Ovary (tissue), 7 donors: ENCODE measurements at regions not wholly inside any gene's neighbourhood (a gene's known extent, or its start where the extent isn't known, plus 50 kb on each side); places are given as distances from the start of the nearest gene placed in this dataset.

ENCODE experiments used
- DNase-seq, 5 donors: peaks; one replicate each; pipeline ENCODE4 v3.0.0-alpha.2; 2019 to 2020
- H3K27ac ChIP-seq, 2 donors: fragments of 200-600 bp; one replicate each; pipeline versions ENCODE4 v1.5.1 to v1.8.0; 2019 to 2022
- H3K27me3 ChIP-seq: fragments of 200-600 bp; one replicate; pipeline ENCODE4 v1.8.0; 2022
- H3K36me3 ChIP-seq: fragments of 200-600 bp; sonication (generic); one replicate; pipeline ENCODE4 v1.5.1; 2019
- H3K4me1 ChIP-seq: one replicate; pipeline ENCODE4 v1.8.1; 2013; ENCODE audit warnings: mild to moderate bottlenecking, moderate library complexity; ENCODE audit not compliant: insufficient read depth
- H3K4me3 ChIP-seq: fragments of 200-600 bp; sonication (generic); one replicate; pipeline ENCODE4 v1.5.1; 2017
- H3K9me3 ChIP-seq, 2 donors: fragments of 200-600 bp in 1 of 2; sonication (generic) in 1 of 2; one replicate each; pipeline versions ENCODE4 v1.5.1 to v1.8.1; 2013 to 2019; ENCODE audit warnings: mild to moderate bottlenecking in 1 of 2, moderate library complexity in 1 of 2
- CTCF ChIP-seq, 3 donors: fragments of 450-650 bp in 2 of 3; fragments of 200-600 bp in 1 of 3; IDR thresholded peaks; one replicate each; pipeline versions ENCODE4 v1.5.1 to v1.8.0; 2016 to 2022; ENCODE audit warnings: antibody characterized with exemption in 3 of 3, mild to moderate bottlenecking in 1 of 3
- EP300 ChIP-seq: sonication (generic); formaldehyde crosslinking; IDR thresholded peaks from one replicate; pipeline ENCODE4 v1.6.1; 2017; ENCODE audit warnings: antibody characterized with exemption
- POLR2A ChIP-seq: fragments of 450-650 bp; IDR thresholded peaks from one replicate; pipeline ENCODE4 v1.6.1; 2017; ENCODE audit warnings: antibody characterized with exemption, mild to moderate bottlenecking, moderate library complexity
- WGBS, 3 donors: extraction: QIAGEN DNeasy Blood & Tissue Kit in 1 of 3; methylation state at CpG; one replicate each; pipeline versions ENCODE4 v1.1.5 to v1.1.7; 2013 to 2017; 5-methylcytosine and 5-hydroxymethylcytosine counted together
- intact Hi-C, 4 donors: fragments of 100-400 bp; cut with DNase I; formaldehyde crosslinking; loops; one replicate each; pipeline versions ENCODE4 v1.11.0 to v1.15.1; 2022 to 2023
- donor health status: DM: no; HTN: no; CAD: no; lungs with moderate emphysema.
- donor health status: DM: no; HTN: no; CAD: no.
- donor health status: Bipolar disorder and iron deficiency.
- donor health status: DM: no; HTN: no; CAD: no.
- donor health status: DM: yes; HTN: yes; CAD: no.

DNA sequence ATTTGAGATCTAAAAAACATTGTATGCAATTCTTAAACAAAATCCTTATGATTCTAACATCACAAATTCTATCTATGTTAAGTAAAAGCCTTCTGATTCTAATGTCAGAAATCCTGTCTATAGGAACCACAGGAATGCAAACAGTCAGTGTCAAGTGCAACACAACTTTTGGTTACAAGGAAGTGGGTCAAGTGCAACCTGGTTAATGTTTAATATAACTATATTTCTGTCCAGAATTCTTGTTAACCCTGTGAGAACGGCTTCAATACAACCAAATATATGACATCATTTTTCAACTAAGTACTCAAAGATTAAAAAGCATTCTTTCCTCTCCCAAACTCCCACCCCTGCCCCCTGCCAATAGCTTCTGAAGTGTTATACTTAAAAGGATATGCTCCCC lies 107.9 kb upstream of the PLEKHA5 start:
- 38 to 70% (median 54%) methylated on average over 1 of the region's 1 CpG for WGBS, 3 donors
- Histone ChIP-seq H3K4me1 (no peaks in the 10 kb centered on the region), H3K27ac (no peak overlapping the region), H3K4me3 (no peak overlapping the region), H3K36me3 (no peaks in the 10 kb centered on the region), H3K9me3 (no peaks in the 10 kb centered on the region), H3K27me3 (no peaks in the 10 kb centered on the region)
- intact Hi-C loops, result no loop called here
- DNase-seq, result no peak
- TF ChIP-seq POLR2A, result no peak
- no peak for TF ChIP-seq CTCF (IDR thresholded peaks at IDR 0.05)
- TF ChIP-seq EP300, result no peak

- Histone ChIP-seq H3K36me3 (no peaks in the 10 kb centered on the region), H3K4me3 (no peak overlapping the region), H3K9me3 (no peaks in the 10 kb centered on the region), H3K27me3 (no peaks in the 10 kb centered on the region), H3K27ac (no peak overlapping the region), H3K4me1 (no peaks in the 10 kb centered on the region)
- TF ChIP-seq POLR2A (no peak), EP300 (no peak), CTCF (IDR thresholded peaks at IDR 0.05) (no peak)
- no peak for DNase-seq
- 88 to 91% (median 89%) methylated on average over 5 of the region's 5 CpGs for WGBS, 3 donors
- intact Hi-C loops, result no loop called here
Measured at GRCh38 chr12:19025582-19025981, 104.0 kb upstream of the PLEKHA5 start.

DNA sequence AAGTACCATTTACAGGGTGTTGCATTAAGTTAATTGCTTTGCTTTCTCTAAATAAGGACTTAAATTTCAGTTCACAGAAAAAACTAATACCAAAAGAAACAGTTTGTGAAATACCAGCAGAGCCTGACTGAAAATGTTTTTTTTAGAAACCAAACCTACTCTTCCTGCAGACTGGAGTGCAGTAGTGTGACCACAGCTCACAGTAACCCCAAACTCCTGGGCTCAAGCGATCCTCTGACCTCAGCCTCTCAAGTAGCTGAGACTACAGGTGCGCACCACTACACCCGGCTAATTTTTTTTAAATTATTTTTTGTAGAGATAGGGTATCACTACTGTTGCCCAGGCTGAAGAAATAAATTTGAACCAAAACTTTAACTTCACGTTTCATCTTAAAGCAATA lies 103.5 kb upstream of the PLEKHA5 start:
- 88 to 92% (median 91%) methylated on average over 4 of the region's 4 CpGs for WGBS, 3 donors
- intact Hi-C loops, result no loop called here
- Histone ChIP-seq H3K4me1 (no peaks in the 10 kb centered on the region), H3K36me3 (no peaks in the 10 kb centered on the region), H3K27ac (no peak overlapping the region), H3K4me3 (no peak overlapping the region), H3K27me3 (no peaks in the 10 kb centered on the region), H3K9me3 (no peaks in the 10 kb centered on the region)
- TF ChIP-seq EP300 (no peak), CTCF (IDR thresholded peaks at IDR 0.05) (no peak), POLR2A (no peak)
- no peak for DNase-seq

DNA sequence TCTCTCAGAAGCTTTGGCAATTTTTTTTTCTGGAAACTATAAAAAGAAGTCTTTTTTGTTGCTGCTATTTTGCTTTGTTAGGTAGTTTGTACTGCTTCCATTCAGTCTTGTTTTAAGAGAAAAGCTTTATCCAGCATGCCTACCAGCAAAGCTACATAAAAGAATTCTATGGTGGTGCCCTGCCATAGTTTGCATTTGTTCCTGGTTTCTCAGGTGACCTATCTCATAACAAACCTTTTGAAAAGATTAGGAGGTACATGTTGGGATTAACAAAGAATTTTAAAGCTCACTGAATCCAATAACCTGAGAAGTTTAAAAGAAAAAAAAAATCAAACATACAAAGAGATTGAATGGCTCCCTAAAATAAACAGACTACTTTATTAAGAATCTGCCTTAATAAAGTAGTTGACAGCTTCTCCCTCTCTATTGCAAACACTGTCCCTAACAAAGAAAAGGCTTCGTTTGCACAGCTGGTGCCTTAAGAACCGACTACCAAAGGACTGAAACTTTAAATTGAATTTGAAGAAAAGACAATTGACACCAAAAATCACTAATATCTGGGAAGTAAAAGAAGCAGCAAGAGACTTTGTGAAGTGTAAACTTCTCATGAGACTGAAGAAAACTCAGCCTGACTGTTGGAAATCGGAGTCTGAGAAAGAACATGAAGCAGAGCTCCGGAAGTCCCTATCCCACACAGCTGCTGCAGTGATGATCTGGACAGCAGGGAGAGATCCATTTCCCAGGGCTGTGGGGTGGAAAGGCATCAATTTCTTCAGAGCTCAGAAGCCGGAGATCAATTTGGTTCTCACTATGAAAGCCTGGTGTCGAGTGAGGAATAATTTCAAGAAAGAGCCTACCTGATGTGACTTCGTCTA lies 102.7 kb upstream of the PLEKHA5 start:
- intact Hi-C loops, result no loop called here
- no peaks in the 10 kb centered on the region for H3K9me3 ChIP-seq
- H3K4me3 ChIP-seq, result no peak overlapping the region
- H3K27me3 ChIP-seq, result no peaks in the 10 kb centered on the region
- no peak for DNase-seq
- WGBS, 3 donors, result 78 to 85% (median 81%) methylated on average over 7 of the region's 7 CpGs
- H3K4me1 ChIP-seq, result no peaks in the 10 kb centered on the region
- no peak overlapping the region for H3K27ac ChIP-seq
- TF ChIP-seq CTCF (IDR thresholded peaks at IDR 0.05) (no peak), POLR2A (no peak), EP300 (no peak)
- no peaks in the 10 kb centered on the region for H3K36me3 ChIP-seq
